Stimulated activated naive CD8-positive, alpha-beta T cell treated with anti-CD3 and anti-CD28 coated beads, Interleukin-15, Interleukin-2, amounts not matched to agents 100 ng/mL and 50 ng/mL, for 24 hours (primary cell): ENCODE measurements at regions not wholly inside any gene's neighbourhood (a gene's known extent, or its start where the extent isn't known, plus 50 kb on each side); places are given as distances from the start of the nearest gene placed in this dataset.
"Not testable (repeated sequence)": the region's sequence is repeated elsewhere in the genome, so short reads cannot be mapped to it uniquely, and the experiment has no call there.

ENCODE experiments used
- H3K27ac Mint-ChIP-seq: one replicate; pipeline ENCODE4 v1.8.0; 2021; ENCODE audit warnings: mild to moderate bottlenecking, mixed read lengths
- H3K27me3 Mint-ChIP-seq: one replicate; pipeline ENCODE4 v1.8.0; 2021; ENCODE audit warnings: mixed read lengths
- H3K36me3 Mint-ChIP-seq: one replicate; pipeline ENCODE4 v1.8.0; 2021; ENCODE audit warnings: low read depth, mixed read lengths
- H3K4me1 Mint-ChIP-seq: one replicate; pipeline ENCODE4 v1.8.0; 2021; ENCODE audit warnings: low read depth, mixed read lengths
- H3K4me3 Mint-ChIP-seq: one replicate; pipeline ENCODE4 v1.8.0; 2021; ENCODE audit warnings: mild to moderate bottlenecking, mixed read lengths
- H3K9me3 Mint-ChIP-seq: one replicate; pipeline ENCODE4 v1.8.0; 2021; ENCODE audit warnings: mixed read lengths

GRCh38 chr1:761791-762190, 75.3 kb upstream of the OR4F16 start:
- not testable (repeated sequence) for H3K4me1 Mint-ChIP-seq, H3K36me3 Mint-ChIP-seq, H3K27ac Mint-ChIP-seq, H3K4me3 Mint-ChIP-seq, H3K27me3 Mint-ChIP-seq, H3K9me3 Mint-ChIP-seq

DNA sequence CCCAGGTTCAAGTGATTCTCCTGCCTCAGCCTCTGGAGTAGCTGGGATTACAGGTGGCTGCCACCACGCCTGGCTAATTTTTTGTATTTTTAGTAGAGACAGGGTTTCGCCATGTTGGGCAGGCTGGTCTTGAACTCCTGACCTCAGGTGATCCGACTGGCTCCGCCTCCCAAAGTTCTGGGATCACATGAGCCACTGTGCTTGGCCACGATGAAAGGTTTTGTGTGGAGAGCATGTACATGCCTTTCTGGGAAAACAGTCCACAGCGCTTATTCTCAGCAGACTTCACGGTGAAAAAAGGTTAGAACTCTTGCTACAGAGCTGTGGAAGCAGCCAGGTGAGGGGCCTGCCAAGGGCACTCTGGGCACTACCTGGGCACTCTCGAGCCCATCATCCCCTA, 85.0 kb upstream of the OR4F16 start:
- H3K4me1 Mint-ChIP-seq, H3K4me3 Mint-ChIP-seq, H3K27me3 Mint-ChIP-seq, H3K27ac Mint-ChIP-seq, H3K9me3 Mint-ChIP-seq, H3K36me3 Mint-ChIP-seq: not testable (repeated sequence)

DNA sequence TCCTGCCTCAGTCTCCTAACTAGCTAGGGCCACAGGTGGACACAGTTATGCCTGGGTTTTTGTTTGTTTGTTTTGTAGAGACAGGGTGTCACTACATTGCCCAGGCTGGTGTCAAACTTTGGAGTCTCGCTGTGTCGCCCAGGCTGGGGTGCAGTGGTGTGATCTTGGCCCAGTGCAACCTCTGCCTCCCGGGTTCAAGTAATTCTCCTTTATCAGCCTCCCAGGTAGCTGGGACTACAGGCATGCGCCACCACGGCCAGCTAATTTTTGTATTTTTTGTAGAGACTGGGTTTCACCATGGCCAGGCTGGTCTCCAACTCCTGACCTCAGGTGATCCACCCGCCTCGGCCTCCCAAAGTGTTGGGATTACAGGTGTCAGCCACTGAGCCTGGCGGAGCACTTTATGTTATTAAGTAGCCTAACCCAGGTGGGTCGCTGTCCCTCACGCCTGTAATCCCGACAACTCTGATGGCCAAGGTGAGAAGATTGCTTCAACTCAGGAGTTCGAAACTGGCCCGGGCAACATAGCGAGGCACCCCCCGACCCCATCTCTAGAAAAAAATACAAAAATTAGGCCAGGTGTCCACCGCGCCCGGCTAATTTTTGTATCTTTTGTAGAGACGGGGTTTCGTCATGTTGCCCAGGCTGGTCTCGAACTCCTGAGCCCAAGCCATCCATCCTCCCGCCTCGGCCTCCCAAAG, 91.2 kb upstream of the OR4F16 start:
- not testable (repeated sequence) for H3K36me3 Mint-ChIP-seq, H3K4me1 Mint-ChIP-seq, H3K27me3 Mint-ChIP-seq, H3K9me3 Mint-ChIP-seq, H3K27ac Mint-ChIP-seq
- peak overlapping the region; percentile 94 for H3K4me3 Mint-ChIP-seq

DNA sequence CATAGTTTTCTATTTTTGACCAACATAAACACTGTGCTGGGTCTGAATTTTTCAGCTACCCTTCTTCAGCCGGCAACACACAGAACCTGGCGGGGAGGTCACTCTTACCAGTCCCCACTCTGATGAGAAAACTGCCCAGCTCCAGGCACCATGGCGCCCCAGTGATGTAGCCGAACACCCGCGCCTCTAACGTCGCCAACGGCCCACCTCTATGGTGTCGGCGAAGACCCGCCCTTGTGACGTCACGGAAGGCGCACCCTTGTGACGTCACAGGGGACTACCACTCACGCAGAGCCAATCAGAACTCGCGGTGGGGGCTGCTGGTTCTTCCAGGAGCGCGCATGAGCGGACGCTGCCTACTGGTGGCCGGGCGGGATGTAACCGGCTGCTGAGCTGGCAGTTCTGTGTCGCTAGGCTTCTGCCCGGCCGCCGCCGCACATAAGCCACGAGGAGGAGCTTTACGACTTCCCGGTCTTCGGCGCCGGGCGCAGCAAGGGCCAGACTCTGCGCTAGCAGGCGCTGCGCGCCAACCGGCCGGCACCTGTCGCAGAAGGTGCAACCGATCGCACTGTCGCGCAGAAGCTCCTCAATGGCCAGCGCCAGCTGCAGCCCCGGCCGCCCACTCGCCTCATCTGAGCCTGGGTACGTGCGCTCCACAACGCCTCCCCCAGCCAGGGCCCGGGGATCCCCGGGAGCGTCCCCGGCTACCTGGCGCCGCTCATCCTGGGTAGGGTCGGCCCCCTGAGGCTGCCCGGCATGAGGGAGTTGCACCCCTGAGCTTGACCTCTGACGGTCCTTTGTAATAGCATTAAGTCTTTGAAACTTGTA, 92.2 kb upstream of the OR4F16 start:
- H3K36me3 Mint-ChIP-seq, result peaks cover 11% of the 10 kb centered on the region
- H3K4me3 Mint-ChIP-seq, result peak overlapping the region; percentile 94
- not testable (repeated sequence) for H3K27me3 Mint-ChIP-seq, H3K4me1 Mint-ChIP-seq, H3K9me3 Mint-ChIP-seq
- H3K27ac Mint-ChIP-seq, result peak overlapping the region; percentile 98

- Mint-ChIP-seq H3K36me3 (peaks cover 16% of the 10 kb centered on the region), H3K4me3 (peak overlapping the region; percentile 94), H3K27ac (peak overlapping the region; percentile 98)
- not testable (repeated sequence) for H3K9me3 Mint-ChIP-seq, H3K27me3 Mint-ChIP-seq, H3K4me1 Mint-ChIP-seq
Observed at GRCh38 chr1:779621-780020, 93.2 kb upstream of the OR4F16 start.

DNA sequence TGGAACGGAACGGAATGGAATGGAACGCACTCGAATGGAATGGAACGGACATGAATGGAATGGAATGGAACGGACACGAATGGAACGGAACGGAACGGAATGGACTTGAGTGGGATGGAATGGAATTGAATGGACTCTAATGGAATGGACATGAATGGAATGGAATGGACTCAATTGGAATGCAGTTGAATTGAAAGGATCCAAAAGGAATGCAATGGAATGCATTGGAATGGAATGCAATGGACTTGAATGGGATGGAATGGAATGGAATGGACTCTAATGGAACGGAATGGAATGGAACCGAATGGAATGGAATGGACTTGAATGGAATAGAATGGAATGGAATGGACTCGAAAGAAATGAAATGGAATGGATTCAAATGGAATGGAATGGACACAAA, 102.4 kb upstream of the OR4F16 start:
- no peaks in the 10 kb centered on the region for H3K9me3 Mint-ChIP-seq
- no peak overlapping the region for H3K4me3 Mint-ChIP-seq
- peaks cover 4% of the 10 kb centered on the region for H3K36me3 Mint-ChIP-seq
- H3K27me3 Mint-ChIP-seq, result no peaks in the 10 kb centered on the region
- no peak overlapping the region for H3K27ac Mint-ChIP-seq
- H3K4me1 Mint-ChIP-seq, result no peaks in the 10 kb centered on the region

DNA sequence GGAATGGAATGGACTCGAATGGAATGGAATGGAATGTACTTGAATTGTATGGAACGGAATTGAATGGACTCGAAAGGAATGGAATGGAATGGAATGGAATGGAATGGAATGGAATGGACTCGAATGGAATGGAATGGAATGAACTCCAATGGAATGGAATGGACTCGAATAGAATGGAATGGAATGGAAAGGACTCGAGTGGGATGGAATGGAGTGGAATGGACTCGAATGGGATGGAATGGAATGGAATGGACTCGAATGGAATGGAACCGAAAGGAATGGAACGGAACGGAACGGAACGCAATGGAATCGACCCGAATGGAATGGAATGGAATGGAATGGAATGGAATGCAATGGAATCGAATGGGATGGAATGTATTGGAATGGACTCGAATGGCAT, 103.2 kb upstream of the OR4F16 start:
- not testable (repeated sequence) for H3K9me3 Mint-ChIP-seq, H3K36me3 Mint-ChIP-seq, H3K27ac Mint-ChIP-seq, H3K4me1 Mint-ChIP-seq, H3K4me3 Mint-ChIP-seq, H3K27me3 Mint-ChIP-seq

GRCh38 chr1:790388-790930, 104.0 kb upstream of the OR4F16 start:
- H3K4me3 Mint-ChIP-seq, H3K4me1 Mint-ChIP-seq, H3K27me3 Mint-ChIP-seq, H3K27ac Mint-ChIP-seq, H3K9me3 Mint-ChIP-seq, H3K36me3 Mint-ChIP-seq: not testable (repeated sequence)

- not testable (repeated sequence) for H3K4me3 Mint-ChIP-seq, H3K27me3 Mint-ChIP-seq, H3K9me3 Mint-ChIP-seq, H3K36me3 Mint-ChIP-seq, H3K4me1 Mint-ChIP-seq, H3K27ac Mint-ChIP-seq
Observed at GRCh38 chr1:794310-794709, 107.9 kb upstream of the OR4F16 start.

GRCh38 chr1:794918-795584, 108.6 kb upstream of the OR4F16 start:
- not testable (repeated sequence) for H3K27me3 Mint-ChIP-seq, H3K36me3 Mint-ChIP-seq, H3K4me3 Mint-ChIP-seq, H3K9me3 Mint-ChIP-seq, H3K27ac Mint-ChIP-seq, H3K4me1 Mint-ChIP-seq

DNA sequence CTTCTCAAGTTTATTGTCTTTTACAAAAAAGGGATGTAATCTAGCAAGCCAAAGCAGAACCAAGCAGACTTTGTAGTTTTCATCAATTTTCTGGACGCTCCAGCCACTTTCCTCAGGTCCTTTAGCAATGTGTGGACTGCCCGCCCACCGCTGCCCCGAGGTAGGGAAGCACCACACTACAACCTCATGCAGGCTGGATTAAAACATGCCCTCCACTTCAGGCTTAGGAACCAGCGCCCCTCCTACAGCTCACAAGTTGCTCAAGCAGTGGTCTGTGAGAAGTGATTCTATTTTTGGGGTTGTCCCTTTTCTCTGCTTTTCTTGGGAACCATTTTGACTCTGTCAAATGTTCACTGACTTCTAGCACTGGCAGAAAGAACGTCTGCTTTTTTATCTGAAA, 111.2 kb upstream of the OR4F16 start:
- H3K36me3 Mint-ChIP-seq, H3K27me3 Mint-ChIP-seq, H3K27ac Mint-ChIP-seq, H3K4me3 Mint-ChIP-seq, H3K4me1 Mint-ChIP-seq, H3K9me3 Mint-ChIP-seq: not testable (repeated sequence)

- H3K27ac Mint-ChIP-seq, H3K4me1 Mint-ChIP-seq, H3K36me3 Mint-ChIP-seq, H3K27me3 Mint-ChIP-seq, H3K4me3 Mint-ChIP-seq, H3K9me3 Mint-ChIP-seq: not testable (repeated sequence)
Observed at GRCh38 chr1:800397-800796, 113.9 kb upstream of the OR4F16 start.

GRCh38 chr1:804378-805115, 118.1 kb upstream of the OR4F16 start:
- H3K4me1 Mint-ChIP-seq, H3K27me3 Mint-ChIP-seq, H3K36me3 Mint-ChIP-seq, H3K27ac Mint-ChIP-seq, H3K9me3 Mint-ChIP-seq, H3K4me3 Mint-ChIP-seq: not testable (repeated sequence)

- not testable (repeated sequence) for H3K4me3 Mint-ChIP-seq, H3K36me3 Mint-ChIP-seq, H3K9me3 Mint-ChIP-seq, H3K27me3 Mint-ChIP-seq, H3K27ac Mint-ChIP-seq, H3K4me1 Mint-ChIP-seq
Observed at GRCh38 chr1:805310-805709, 118.4 kb upstream of the SAMD11 start.

GRCh38 chr1:807066-807465, 116.7 kb upstream of the SAMD11 start:
- H3K27me3 Mint-ChIP-seq, H3K4me3 Mint-ChIP-seq, H3K9me3 Mint-ChIP-seq, H3K36me3 Mint-ChIP-seq, H3K4me1 Mint-ChIP-seq, H3K27ac Mint-ChIP-seq: not testable (repeated sequence)
